C4-2B (cell line): ENCODE measurements at regions not wholly inside any gene's neighbourhood (a gene's known extent, or its start where the extent isn't known, plus 50 kb on each side); places are given as distances from the start of the nearest gene placed in this dataset.

ENCODE experiments used
- CTCF ChIP-seq: fragments of 450-650 bp; conservative IDR thresholded peaks from 2 replicates; pipeline ENCODE4 v1.5.1; 2017; ENCODE audit warnings: mild to moderate bottlenecking
- ZFX ChIP-seq: fragments of 450-650 bp; IDR thresholded peaks from 2 replicates; pipeline ENCODE4 v1.6.1; 2017

DNA sequence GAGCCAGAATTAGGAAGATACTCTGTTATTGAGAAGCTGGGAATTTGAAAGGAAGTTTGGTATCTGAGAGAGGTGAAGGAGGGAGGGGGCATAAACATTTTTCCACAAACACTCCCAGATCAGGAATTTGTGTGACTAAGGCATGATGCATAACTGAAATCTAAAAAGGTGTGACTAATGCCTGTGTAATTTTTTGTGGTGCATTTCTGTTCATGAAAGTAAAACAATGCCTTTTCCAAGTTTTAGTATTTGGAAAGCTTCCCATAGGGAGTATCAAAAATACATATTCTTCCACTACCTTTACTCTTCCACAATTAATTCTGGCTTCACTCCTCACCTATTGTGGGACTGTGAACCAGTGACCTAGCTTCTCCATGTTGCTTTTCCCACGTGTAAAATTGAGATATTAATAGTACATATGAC, 56.4 kb upstream of the CAV2 start:
- no peak for TF ChIP-seq CTCF
- TF ChIP-seq ZFX: no peak
